Right lobe of liver (tissue), 4 donors: ENCODE measurements at regions not wholly inside any gene's neighbourhood (a gene's known extent, or its start where the extent isn't known, plus 50 kb on each side); places are given as distances from the start of the nearest gene placed in this dataset.

Experiments
- CTCF ChIP-seq, 4 donors: fragments of 200-600 bp in 3 of 4; fragments of 450-650 bp in 1 of 4; IDR thresholded peaks; one replicate each; pipeline versions ENCODE4 v1.5.1 to v1.8.0; 2016 to 2022; ENCODE audit warnings: antibody characterized with exemption in 4 of 4, mild to moderate bottlenecking in 2 of 4
- POLR2A ChIP-seq: fragments of 450-650 bp; IDR thresholded peaks from one replicate; pipeline ENCODE4 v1.6.1; 2017; ENCODE audit warnings: antibody characterized with exemption, mild to moderate bottlenecking
- donor health status: DM: no; HTN: no; CAD: no.
- donor health status: DM: no; HTN: no; CAD: no.
- donor health status: DM: no; HTN: yes; CAD: no.

DNA sequence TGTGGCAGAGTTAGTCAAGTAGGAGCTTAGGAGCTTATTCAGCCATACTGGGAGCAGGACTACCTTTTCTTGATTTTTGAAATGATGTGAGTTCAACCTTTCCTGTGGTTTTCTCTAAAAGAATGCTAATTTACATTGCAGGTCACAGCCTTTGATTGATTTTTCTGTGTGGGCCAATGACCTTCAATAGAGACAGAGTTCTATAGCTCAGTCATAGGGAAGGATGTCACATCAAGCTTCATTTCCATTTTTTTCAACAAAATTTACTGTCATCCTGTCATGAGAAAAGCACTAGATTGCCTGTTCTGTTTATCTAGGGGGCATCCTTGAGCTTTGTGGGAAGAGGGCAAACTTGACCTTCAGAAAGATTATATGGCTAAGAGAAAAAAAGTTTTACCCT is 448.7 kb downstream of the MID1IP1 start:
- TF ChIP-seq CTCF (IDR thresholded peaks at IDR 0.05) (no peak), POLR2A (no peak)
